ENCODE measurements at regions not wholly inside any gene's neighbourhood (a gene's known extent, or its start where the extent isn't known, plus 50 kb on each side); places are given as distances from the start of the nearest gene placed in this dataset.

- no peak for TF ChIP-seq CTCF (IDR thresholded peaks at IDR 0.05)
- H3K4me1 Mint-ChIP-seq (ENCODE audit: low read depth) = peaks cover 14% of the 10 kb centered on the region
- no peaks in the 10 kb centered on the region for H3K36me3 Mint-ChIP-seq (ENCODE audit: low read depth)
- no peak for DNase-seq
- no peak overlapping the region for H3K4me3 Mint-ChIP-seq
- no peaks in the 10 kb centered on the region for H3K9me3 Mint-ChIP-seq
- H3K27ac Mint-ChIP-seq = no peak overlapping the region
- H3K27me3 Mint-ChIP-seq (ENCODE audit: insufficient read depth) = peaks cover 5% of the 10 kb centered on the region
Observed at GRCh38 chr6:20286968-20287565, 74.8 kb upstream of the MBOAT1 start.

GRCh38 chr6:20291764-20292580 lies 79.7 kb upstream of the MBOAT1 start:
- Mint-ChIP-seq H3K4me1 (ENCODE audit: low read depth) (peaks cover 16% of the 10 kb centered on the region), H3K4me3 (peak overlapping the region; percentile 42), H3K36me3 (ENCODE audit: low read depth) (no peaks in the 10 kb centered on the region), H3K27ac (no peak overlapping the region), H3K9me3 (no peaks in the 10 kb centered on the region), H3K27me3 (ENCODE audit: insufficient read depth) (peaks cover 7% of the 10 kb centered on the region)
- DNase-seq = peak; percentile 68
- peak; percentile 98 for TF ChIP-seq CTCF (IDR thresholded peaks at IDR 0.05)

- DNase-seq = no peak
- H3K9me3 Mint-ChIP-seq = no peaks in the 10 kb centered on the region
- peaks cover 16% of the 10 kb centered on the region for H3K4me1 Mint-ChIP-seq (ENCODE audit: low read depth)
- no peaks in the 10 kb centered on the region for H3K36me3 Mint-ChIP-seq (ENCODE audit: low read depth)
- no peak overlapping the region for H3K27ac Mint-ChIP-seq
- H3K27me3 Mint-ChIP-seq (ENCODE audit: insufficient read depth) = peaks cover 16% of the 10 kb centered on the region
- TF ChIP-seq CTCF (IDR thresholded peaks at IDR 0.05) = no peak
- H3K4me3 Mint-ChIP-seq = no peak overlapping the region
Observed at GRCh38 chr6:20292905-20293304, 80.6 kb upstream of the MBOAT1 start.

- Mint-ChIP-seq H3K4me3 (no peak overlapping the region), H3K4me1 (ENCODE audit: low read depth) (peaks cover 12% of the 10 kb centered on the region), H3K27ac (no peak overlapping the region), H3K36me3 (ENCODE audit: low read depth) (no peaks in the 10 kb centered on the region), H3K27me3 (ENCODE audit: insufficient read depth) (peaks cover 19% of the 10 kb centered on the region), H3K9me3 (no peaks in the 10 kb centered on the region)
- no peak for TF ChIP-seq CTCF (IDR thresholded peaks at IDR 0.05)
- DNase-seq = no peak
Observed at GRCh38 chr6:20301256-20301655, 89.0 kb upstream of the MBOAT1 start.

GRCh38 chr6:20302168-20302567 lies 89.9 kb upstream of the MBOAT1 start:
- Mint-ChIP-seq H3K36me3 (ENCODE audit: low read depth) (no peaks in the 10 kb centered on the region), H3K9me3 (no peaks in the 10 kb centered on the region), H3K4me3 (no peak overlapping the region), H3K27ac (no peak overlapping the region), H3K27me3 (ENCODE audit: insufficient read depth) (peaks cover 17% of the 10 kb centered on the region), H3K4me1 (ENCODE audit: low read depth) (peaks cover 12% of the 10 kb centered on the region)
- no peak for TF ChIP-seq CTCF (IDR thresholded peaks at IDR 0.05)
- no peak for DNase-seq

All from HFFc6 (cell line).